ENCODE measurements at regions not wholly inside any gene's neighbourhood (a gene's known extent, or its start where the extent isn't known, plus 50 kb on each side); places are given as distances from the start of the nearest gene placed in this dataset.

GRCh38 chr21:31501926-31502325 is 157.6 kb upstream of the SOD1 start:
- H3K27me3 Mint-ChIP-seq (ENCODE audit: low read depth in 3 of 3): peaks cover 1 to 3% (median 2%) of the 10 kb centered on the region in 3 donors
- TF ChIP-seq CTCF (IDR thresholded peaks at IDR 0.05): no peak
- Histone ChIP-seq H4K20me1 (ENCODE audit: insufficient read depth, low read length) (no peaks in the 10 kb centered on the region), H3K9me3 (replicated peaks in 1 of 2; ENCODE audit: control insufficient read depth in 1 of 2, insufficient read depth in 1 of 2, low read length in 2 of 2) (no peaks in the 10 kb centered on the region), H3K4me3 (replicated peaks in 1 of 3; ENCODE audit: low read depth in 2 of 3, low read length in 3 of 3) (no peak overlapping the region), H2AFZ (ENCODE audit: insufficient read depth, low read depth, low read length, poor library complexity, severe bottlenecking) (no peak overlapping the region), H3K9ac (ENCODE audit: insufficient read depth, low read length, poor library complexity, severe bottlenecking) (no peak overlapping the region), H3K4me2 (replicated peaks; ENCODE audit: extremely low read depth, low read length, poor library complexity, severe bottlenecking) (no peak overlapping the region), H3K79me2 (ENCODE audit: insufficient read depth, low read length) (no peaks in the 10 kb centered on the region), H3K36me3 (replicated peaks in 1 of 2; ENCODE audit: control insufficient read depth in 1 of 2, insufficient read depth in 2 of 2, low read length in 2 of 2) (no peaks in the 10 kb centered on the region), H3K4me1 (ENCODE audit: control insufficient read depth in 1 of 2, insufficient read depth in 2 of 2, low read length in 2 of 2) (peaks cover 2 to 8% of the 10 kb centered on the region in 2 donors), H3K27ac (ENCODE audit: low read depth in 1 of 2, low read length in 2 of 2) (no peak overlapping the region), H3K27me3 (ENCODE audit: control insufficient read depth in 2 of 2, insufficient read depth in 2 of 2, low read length in 2 of 2) (no peaks in the 10 kb centered on the region)
- no peak overlapping the region for H3K27ac Mint-ChIP-seq
- no peaks in the 10 kb centered on the region for H3K36me3 Mint-ChIP-seq
- WGBS (ENCODE audit: insufficient coverage): 100% methylated on average over 4 of the region's 5 CpGs
- H3K9me3 Mint-ChIP-seq: peaks cover 0 to 3% (median 0%) of the 10 kb centered on the region in 7 donors
- intact Hi-C loops (cut with micrococcal nuclease): no loop called here
- DNase-seq: no peak
- H3K4me1 Mint-ChIP-seq: peaks cover 7% of the 10 kb centered on the region
- H3K4me3 Mint-ChIP-seq: no peak overlapping the region

GRCh38 chr21:31500982-31501381 is 156.9 kb upstream of the TIAM1 start:
- no peaks in the 10 kb centered on the region for H3K4me1 ChIP-seq (ENCODE audit: control insufficient read depth in 1 of 2, insufficient read depth in 2 of 2, low read length in 2 of 2)
- peaks cover under 1% of the 10 kb centered on the region for H3K4me1 Mint-ChIP-seq
- H3K36me3 ChIP-seq (replicated peaks in 1 of 2; ENCODE audit: control insufficient read depth in 1 of 2, insufficient read depth in 2 of 2, low read length in 2 of 2): no peaks in the 10 kb centered on the region
- no peaks in the 10 kb centered on the region for H3K9me3 ChIP-seq (replicated peaks in 1 of 2; ENCODE audit: control insufficient read depth in 1 of 2, insufficient read depth in 1 of 2, low read length in 2 of 2)
- H2AFZ ChIP-seq (ENCODE audit: insufficient read depth, low read depth, low read length, poor library complexity, severe bottlenecking): no peak overlapping the region
- no peak overlapping the region for H3K4me3 Mint-ChIP-seq
- WGBS (ENCODE audit: insufficient coverage): 89% methylated on average over 3 of the region's 7 CpGs
- no peak overlapping the region for H3K27ac ChIP-seq (ENCODE audit: low read depth in 1 of 2, low read length in 2 of 2)
- no peaks in the 10 kb centered on the region for H3K36me3 Mint-ChIP-seq
- DNase-seq: no peak
- no peaks in the 10 kb centered on the region for H3K79me2 ChIP-seq (ENCODE audit: insufficient read depth, low read length)
- H3K27me3 ChIP-seq (ENCODE audit: control insufficient read depth in 2 of 2, insufficient read depth in 2 of 2, low read length in 2 of 2): no peaks in the 10 kb centered on the region
- no peaks in the 10 kb centered on the region for H4K20me1 ChIP-seq (ENCODE audit: insufficient read depth, low read length)
- H3K4me3 ChIP-seq (replicated peaks in 1 of 3; ENCODE audit: low read depth in 2 of 3, low read length in 3 of 3): no peak overlapping the region
- H3K4me2 ChIP-seq (replicated peaks; ENCODE audit: extremely low read depth, low read length, poor library complexity, severe bottlenecking): no peak overlapping the region
- H3K27ac Mint-ChIP-seq: peak overlapping the region in 1 of 7 donors; percentile 12
- H3K9ac ChIP-seq (ENCODE audit: insufficient read depth, low read length, poor library complexity, severe bottlenecking): no peak overlapping the region
- peaks cover 0 to 2% (median 0%) of the 10 kb centered on the region in 7 donors for H3K9me3 Mint-ChIP-seq
- TF ChIP-seq CTCF (IDR thresholded peaks at IDR 0.05): no peak
- intact Hi-C loops (cut with micrococcal nuclease): no loop called here
- H3K27me3 Mint-ChIP-seq (ENCODE audit: low read depth in 3 of 3): peaks cover 1 to 3% (median 2%) of the 10 kb centered on the region in 3 donors

Data from CD14-positive monocyte (primary cell).